Keratinocyte (primary cell): ENCODE measurements at regions not wholly inside any gene's neighbourhood (a gene's known extent, or its start where the extent isn't known, plus 50 kb on each side); places are given as distances from the start of the nearest gene placed in this dataset.

Source experiments
- DNase-seq: peaks from one replicate; pipeline ENCODE4 v3.0.0-alpha.2; 2011; ENCODE audit warnings: low read depth, missing footprints, low spot score
- FAIRE-seq: peaks from 2 replicates; lab custom pipeline; 2011; peaks lifted over from hg19 to GRCh38; lab: Jason Lieb, UNC
- H2AFZ ChIP-seq: 2 replicates; pipeline ENCODE4 v1.6.0; 2012; ENCODE audit warnings: low read length, control low read depth, inconsistent platforms; ENCODE audit not compliant: control insufficient read depth
- H3K27ac ChIP-seq: 2 replicates; pipeline ENCODE4 v1.5.1; 2011; ENCODE audit warnings: low read length; ENCODE audit not compliant: control insufficient read depth, insufficient read depth
- H3K27me3 ChIP-seq: 3 replicates; pipeline ENCODE4 v1.6.0; 2011; ENCODE audit warnings: low read length; ENCODE audit not compliant: control insufficient read depth, insufficient read depth; ENCODE audit errors: extremely low read depth
- H3K36me3 ChIP-seq, 2 experiments: 2 replicates in 1 of 2; 3 replicates in 1 of 2; pipeline ENCODE4 v1.5.1; 2011; ENCODE audit warnings: low read length in 2 of 2, mild to moderate bottlenecking in 1 of 2; ENCODE audit not compliant: control insufficient read depth in 2 of 2, insufficient read depth in 2 of 2; ENCODE audit errors: extremely low read depth in 1 of 2
- H3K4me1 ChIP-seq: 3 replicates; pipeline ENCODE4 v1.5.1; 2011; ENCODE audit warnings: low read length; ENCODE audit not compliant: control insufficient read depth, insufficient read depth; ENCODE audit errors: extremely low read depth
- H3K4me2 ChIP-seq: 3 replicates; pipeline ENCODE4 v1.6.0; 2011; ENCODE audit warnings: low read depth, low read length; ENCODE audit not compliant: control insufficient read depth, insufficient read depth; ENCODE audit errors: extremely low read depth
- H3K4me3 ChIP-seq, 3 experiments: fragments of 200-600 bp in 1 of 3; sonication (generic) in 1 of 3; 2 replicates in 2 of 3; 3 replicates in 1 of 3; pipeline ENCODE4 v1.5.1; 2011 to 2016; ENCODE audit warnings: low read length in 3 of 3, mild to moderate bottlenecking in 3 of 3, control low read depth in 2 of 3, inconsistent platforms in 1 of 3, low read depth in 1 of 3, mixed read lengths in 1 of 3, mixed run types in 1 of 3, moderate library complexity in 1 of 3; ENCODE audit not compliant: control insufficient read depth in 2 of 3, insufficient read depth in 2 of 3; ENCODE audit errors: extremely low read depth in 1 of 3
- H3K79me2 ChIP-seq: 2 replicates; pipeline ENCODE4 v1.6.0; 2012; ENCODE audit warnings: low read length; ENCODE audit not compliant: control insufficient read depth, insufficient read depth
- H3K9ac ChIP-seq: 3 replicates; pipeline ENCODE4 v1.6.0; 2011; ENCODE audit warnings: low read length; ENCODE audit not compliant: control insufficient read depth, insufficient read depth; ENCODE audit errors: extremely low read depth
- H3K9me1 ChIP-seq: 3 replicates; pipeline ENCODE4 v1.6.0; 2011; ENCODE audit warnings: low read length; ENCODE audit not compliant: control insufficient read depth, insufficient read depth; ENCODE audit errors: extremely low read depth
- H3K9me3 ChIP-seq: 2 replicates; pipeline ENCODE4 v1.5.1; 2012; ENCODE audit warnings: low read depth, low read length; ENCODE audit not compliant: control insufficient read depth
- H4K20me1 ChIP-seq: 3 replicates; pipeline ENCODE4 v1.6.0; 2011; ENCODE audit warnings: low read length; ENCODE audit not compliant: control insufficient read depth, insufficient read depth; ENCODE audit errors: extremely low read depth
- CTCF ChIP-seq, 3 experiments: IDR thresholded peaks in 1 of 3; conservative IDR thresholded peaks in 1 of 3; optimal IDR thresholded peaks in 1 of 3; 2 replicates in 2 of 3; 3 replicates in 1 of 3; pipeline versions ENCODE3 to v1.5.1; 2011; ENCODE audit warnings: low read length in 3 of 3, mild to moderate bottlenecking in 3 of 3, moderate library complexity in 2 of 3, control low read depth in 1 of 3, inconsistent platforms in 1 of 3; ENCODE audit not compliant: insufficient read depth in 2 of 3; ENCODE audit errors: extremely low read depth in 1 of 3
- EZH2 ChIP-seq: IDR thresholded peaks from one replicate; pipeline ENCODE4 v1.6.1; 2012; ENCODE audit warnings: inconsistent platforms, mild to moderate bottlenecking, low read length, moderate library complexity
- dilution Hi-C: fragments of 300-500 bp; cut with MboI; formaldehyde crosslinking; loops from one replicate; pipeline ENCODE4 v1.7.0; 2020; ENCODE audit warnings: low sequenced_read_pairs; ENCODE audit not compliant: extremely low pct_ligation_motif_present

GRCh38 chr1:18057623-18058022 is 50.0 kb upstream of the IGSF21 start:
- no peaks in the 10 kb centered on the region for H3K79me2 ChIP-seq
- H3K9me1 ChIP-seq = no peaks in the 10 kb centered on the region
- no peaks in the 10 kb centered on the region for H3K4me1 ChIP-seq
- DNase-seq (no peak), FAIRE-seq (no peak)
- dilution Hi-C loops = no loop called here
- no peak overlapping the region for H2AFZ ChIP-seq
- H3K9ac ChIP-seq = no peak overlapping the region
- TF ChIP-seq EZH2 (no peak), CTCF (optimal IDR thresholded peaks at IDR 0.05 in 1 of 3, IDR thresholded peaks at IDR 0.05 in 1 of 3, conservative IDR thresholded peaks at IDR 0.05 in 1 of 3; ENCODE audit: extremely low read depth in 1 of 3, insufficient read depth in 2 of 3, low read length in 3 of 3) (no peak)
- H4K20me1 ChIP-seq = no peaks in the 10 kb centered on the region
- H3K4me2 ChIP-seq = no peak overlapping the region
- no peaks in the 10 kb centered on the region for H3K9me3 ChIP-seq
- no peak overlapping the region for H3K4me3 ChIP-seq
- H3K27ac ChIP-seq = no peak overlapping the region
- no peaks in the 10 kb centered on the region for H3K36me3 ChIP-seq
- no peaks in the 10 kb centered on the region for H3K27me3 ChIP-seq
